H1 (cell line): ENCODE measurements at regions not wholly inside any gene's neighbourhood (a gene's known extent, or its start where the extent isn't known, plus 50 kb on each side); places are given as distances from the start of the nearest gene placed in this dataset.

Experiments used
- CTCF ChIA-PET: fragments of 300-600 bp; sonication (Branson Sonifier 250); formaldehyde crosslinking; loops from one replicate; lab custom pipeline; 2021; ENCODE audit not compliant: partially characterized antibody; lab: Charles Lee
- POLR2A ChIA-PET: fragments of 300-600 bp; sonication (Branson Sonifier 250); formaldehyde crosslinking; loops from one replicate; lab custom pipeline; 2021; ENCODE audit warnings: inconsistent platforms; ENCODE audit not compliant: partially characterized antibody; lab: Charles Lee
- DNase-seq, 2 experiments: peaks; one replicate each; pipeline versions ENCODE4 v3.0.0 to v3.0.0-alpha.2; 2010 to 2022; ENCODE audit warnings: low spot score in 2 of 2, low read depth in 1 of 2, mixed read lengths in 1 of 2
- FAIRE-seq: peaks from 2 replicates; lab custom pipeline; 2011; peaks lifted over from hg19 to GRCh38; lab: Jason Lieb, UNC
- H2AFZ ChIP-seq: 2 replicates; pipeline ENCODE4 v1.8.1; 2012; ENCODE audit warnings: low read length, inconsistent platforms
- H2AK5ac ChIP-seq: 2 replicates; pipeline ENCODE4 v1.6.1; 2013; ENCODE audit warnings: low read depth, low read length
- H2BK120ac ChIP-seq: replicated peaks from 2 replicates; pipeline ENCODE3; 2013; ENCODE audit warnings: low read depth, low read length, inconsistent platforms
- H2BK12ac ChIP-seq: 2 replicates; pipeline ENCODE4 v1.6.1; 2013; ENCODE audit warnings: low read depth, low read length
- H2BK15ac ChIP-seq: 2 replicates; pipeline ENCODE4 v1.6.1; 2013; ENCODE audit warnings: low read length
- H2BK20ac ChIP-seq: 2 replicates; pipeline ENCODE4 v1.6.1; 2013; ENCODE audit warnings: low read length
- H2BK5ac ChIP-seq: 2 replicates; pipeline ENCODE4 v1.6.1; 2013; ENCODE audit warnings: low read depth, low read length
- H3K14ac ChIP-seq: 2 replicates; pipeline ENCODE4 v1.6.1; 2013; ENCODE audit warnings: inconsistent platforms; ENCODE audit not compliant: insufficient read length
- H3K18ac ChIP-seq: 2 replicates; pipeline ENCODE4 v1.6.1; 2013; ENCODE audit warnings: low read length; ENCODE audit errors: extremely low read depth
- H3K23ac ChIP-seq: 2 replicates; pipeline ENCODE4 v1.6.1; 2013; ENCODE audit warnings: inconsistent platforms; ENCODE audit not compliant: insufficient read length
- H3K23me2 ChIP-seq: 2 replicates; pipeline ENCODE4 v1.6.1; 2013; ENCODE audit warnings: low read depth, low read length
- H3K27ac ChIP-seq: 2 replicates; pipeline ENCODE4 v1.6.1; 2011; ENCODE audit warnings: low read depth, low read length, inconsistent platforms
- H3K27me3 ChIP-seq, 4 experiments: replicated peaks in 1 of 4; 1 replicate in 1 of 4; 2 replicates in 3 of 4; pipeline versions ENCODE4 v1.6.1 to v1.8.1; 2011 to 2013; ENCODE audit warnings: low read length in 3 of 4, mild to moderate bottlenecking in 3 of 4, inconsistent platforms in 2 of 4, mixed read lengths in 2 of 4, moderate library complexity in 1 of 4; ENCODE audit not compliant: control insufficient read depth in 3 of 4, insufficient read depth in 3 of 4; ENCODE audit errors: extremely low read depth in 1 of 4
- H3K36me3 ChIP-seq, 4 experiments: 2 replicates each; pipeline versions ENCODE4 v1.6.1 to v1.8.1; 2011 to 2013; ENCODE audit warnings: mild to moderate bottlenecking in 4 of 4, low read length in 3 of 4, moderate library complexity in 2 of 4, control low read depth in 1 of 4, inconsistent platforms in 1 of 4; ENCODE audit not compliant: insufficient read depth in 4 of 4, control insufficient read depth in 2 of 4
- H3K4ac ChIP-seq: replicated peaks from 2 replicates; pipeline ENCODE3; 2013; ENCODE audit warnings: low read length, low read depth, mixed read lengths, inconsistent platforms; ENCODE audit not compliant: insufficient read length
- H3K4me1 ChIP-seq, 4 experiments: replicated peaks in 1 of 4; 1 replicate in 1 of 4; 2 replicates in 3 of 4; pipeline versions ENCODE4 v1.6.1 to v1.8.1; 2011 to 2013; ENCODE audit warnings: low read length in 3 of 4, inconsistent platforms in 2 of 4, mixed read lengths in 1 of 4; ENCODE audit not compliant: insufficient read depth in 4 of 4, control insufficient read depth in 3 of 4
- H3K4me2 ChIP-seq, 2 experiments: 2 replicates each; pipeline versions ENCODE4 v1.6.1 to v1.8.1; 2011 to 2013; ENCODE audit warnings: low read depth in 2 of 2, low read length in 2 of 2, control low read depth in 1 of 2, inconsistent platforms in 1 of 2, mild to moderate bottlenecking in 1 of 2; ENCODE audit not compliant: insufficient read depth in 1 of 2
- H3K4me3 ChIP-seq, 4 experiments: fragments of 200-600, 300-600 bp in 1 of 4; sonication (generic), shearing (Covaris generic), sonication (Bioruptor Twin) in 1 of 4; 2 replicates each; pipeline versions ENCODE4 v1.5.1 to v1.8.1; 2011 to 2016; ENCODE audit warnings: low read length in 4 of 4, low read depth in 3 of 4, control low read depth in 2 of 4, inconsistent platforms in 2 of 4, mild to moderate bottlenecking in 2 of 4, mixed read lengths in 1 of 4, moderate library complexity in 1 of 4; ENCODE audit not compliant: insufficient read depth in 2 of 4; ENCODE audit errors: extremely low read depth in 1 of 4
- H3K56ac ChIP-seq: replicated peaks from 2 replicates; pipeline ENCODE3; 2013; ENCODE audit warnings: low read depth, mild to moderate bottlenecking, mixed read lengths, low read length, inconsistent platforms; ENCODE audit not compliant: insufficient read length
- H3K79me1 ChIP-seq: 2 replicates; pipeline ENCODE4 v1.6.1; 2013; ENCODE audit warnings: low read depth, low read length, control low read depth
- H3K79me2 ChIP-seq, 2 experiments: 2 replicates each; pipeline versions ENCODE4 v1.6.1 to v1.8.1; 2012 to 2013; ENCODE audit warnings: low read length in 2 of 2, mild to moderate bottlenecking in 2 of 2, inconsistent platforms in 1 of 2; ENCODE audit not compliant: insufficient read depth in 2 of 2, control insufficient read depth in 1 of 2
- H3K9ac ChIP-seq, 4 experiments: replicated peaks in 1 of 4; 1 replicate in 1 of 4; 2 replicates in 3 of 4; pipeline versions ENCODE4 v1.6.1 to v1.8.1; 2011 to 2013; ENCODE audit warnings: low read depth in 3 of 4, low read length in 3 of 4, control low read depth in 2 of 4, mild to moderate bottlenecking in 2 of 4, moderate library complexity in 2 of 4, inconsistent platforms in 1 of 4; ENCODE audit errors: extremely low read depth in 1 of 4
- H3K9me3 ChIP-seq, 2 experiments: 2 replicates each; pipeline versions ENCODE4 v1.6.1 to v1.8.1; 2012 to 2013; ENCODE audit warnings: mild to moderate bottlenecking in 2 of 2, moderate library complexity in 2 of 2, control low read depth in 1 of 2, inconsistent platforms in 1 of 2, low read depth in 1 of 2, low read length in 1 of 2, mixed read lengths in 1 of 2; ENCODE audit not compliant: insufficient read depth in 2 of 2
- H4K20me1 ChIP-seq, 2 experiments: replicated peaks in 1 of 2; 2 replicates each; pipeline versions ENCODE3 to v1.8.1; 2011 to 2013; ENCODE audit warnings: inconsistent platforms in 2 of 2, low read length in 2 of 2, mild to moderate bottlenecking in 1 of 2; ENCODE audit not compliant: insufficient read depth in 2 of 2, control insufficient read depth in 1 of 2
- H4K5ac ChIP-seq: 2 replicates; pipeline ENCODE4 v1.6.1; 2013; ENCODE audit warnings: low read length, low read depth, mixed read lengths, inconsistent platforms; ENCODE audit not compliant: insufficient read length
- H4K8ac ChIP-seq: 2 replicates; pipeline ENCODE4 v1.8.0; 2013; ENCODE audit warnings: mild to moderate bottlenecking, moderate library complexity, low read length, inconsistent platforms; ENCODE audit not compliant: insufficient read depth; ENCODE audit errors: extremely low read depth
- H4K91ac ChIP-seq: replicated peaks from 2 replicates; pipeline ENCODE3; 2013; ENCODE audit warnings: low read length, mixed read lengths, inconsistent platforms; ENCODE audit not compliant: insufficient read length
- SIN3A ChIP-seq, 2 experiments: IDR thresholded peaks in 1 of 2; conservative IDR thresholded peaks in 1 of 2; 2 replicates each; pipeline ENCODE4 v1.6.1; 2011 to 2012; ENCODE audit warnings: low read length in 2 of 2, improper control_type of control experiment in 1 of 2, low read depth in 1 of 2, mild to moderate bottlenecking in 1 of 2
- WGBS, 2 experiments: shearing (Covaris generic) in 1 of 2; methylation state at CpG; one replicate each; pipeline versions ENCODE4 v1.1.6 to v1.1.7; 2013 to 2015; ENCODE audit warnings: low lambda C conversion rate in 2 of 2, mixed read lengths in 2 of 2, inconsistent platforms in 1 of 2, low coverage in 1 of 2, missing lambda C conversion rate in 1 of 2; ENCODE audit not compliant: insufficient replicate concordance in 2 of 2, insufficient coverage in 1 of 2, insufficient read length in 1 of 2; ENCODE audit errors: extremely low coverage in 1 of 2, missing lambda C conversion rate in 1 of 2; 5-methylcytosine and 5-hydroxymethylcytosine counted together

- Histone ChIP-seq H3K9me3 (peaks cover 2 to 7% of the 10 kb centered on the region in 2 experiments; a peak in 2 of 4 replicates), H3K4me1 (peaks cover 0 to 2% (median 0%) of the 10 kb centered on the region in 4 experiments; a peak in 1 of 7 replicates), H3K4me3 (no peak overlapping the region), H3K27me3 (no peaks in the 10 kb centered on the region), H4K8ac (no peak overlapping the region), H4K5ac (no peak overlapping the region), H2BK5ac (no peak overlapping the region), H2BK20ac (no peak overlapping the region), H2AK5ac (no peak overlapping the region), H3K23ac (no peak overlapping the region), H3K79me2 (no peaks in the 10 kb centered on the region), H3K14ac (no peak overlapping the region), H2BK15ac (no peak overlapping the region), H4K20me1 (no peaks in the 10 kb centered on the region), H3K23me2 (no peaks in the 10 kb centered on the region), H2BK120ac (no peak overlapping the region), H3K27ac (no peak overlapping the region), H2BK12ac (no peak overlapping the region), H4K91ac (no peak overlapping the region), H3K4ac (no peak overlapping the region), H3K79me1 (no peaks in the 10 kb centered on the region), H3K36me3 (no peaks in the 10 kb centered on the region), H3K9ac (no peak overlapping the region), H3K4me2 (no peak overlapping the region), H3K18ac (no peak overlapping the region), H2AFZ (0 out of 2 replicates have a peak overlapping the region, but pooled peaks have one; percentile 22), H3K56ac (no peak overlapping the region)
- DNase-seq (no peak), FAIRE-seq (no peak)
- ChIA-PET CTCF (interaction anchor here (1.0 to 1.9 kb wide), 4 partner anchors 12 to 33 kb away, joined by 3 to 10 read pairs (median 4); no protein-coding TSS in a partner anchor), POLR2A (no interaction called here)
- 58% methylated on average over 3 of the region's 3 CpGs; no CpG with 5 or more reads in 1 of the 2 experiments for WGBS, 2 experiments
- no peak for TF ChIP-seq SIN3A (conservative IDR thresholded peaks at IDR 0.05 in 1 of 2, IDR thresholded peaks at IDR 0.05 in 1 of 2; ENCODE audit: low read depth in 1 of 2, low read length in 2 of 2)
These were observed 211.2 kb upstream of the LRIG3 start for GRCh38 chr12:59131462-59131861.
